HG03354 (cell line): ENCODE measurements at regions not wholly inside any gene's neighbourhood (a gene's known extent, or its start where the extent isn't known, plus 50 kb on each side); places are given as distances from the start of the nearest gene placed in this dataset.

ENCODE experiments used
- ATAC-seq: cut with Tn5 transposase; IDR thresholded peaks from one replicate; pipeline ENCODE4 v1.9.1; 2021; ENCODE audit warnings: mild to moderate bottlenecking; ENCODE audit not compliant: unreplicated experiment, poor library complexity, severe bottlenecking

- no peak for ATAC-seq
Observed at GRCh38 chr3:13161021-13161759, 88.0 kb upstream of the IQSEC1 start.

GRCh38 chr3:13160619-13161018 lies 87.4 kb upstream of the IQSEC1 start:
- no peak for ATAC-seq

- no peak for ATAC-seq
Observed at GRCh38 chr3:13159890-13160289, 86.7 kb upstream of the IQSEC1 start.

GRCh38 chr3:13158871-13159270 lies 85.6 kb upstream of the IQSEC1 start:
- ATAC-seq: no peak

GRCh38 chr3:13158408-13158807 lies 85.2 kb upstream of the IQSEC1 start:
- no peak for ATAC-seq

- ATAC-seq: no peak
Observed at GRCh38 chr3:13157986-13158385, 84.8 kb upstream of the IQSEC1 start.

- no peak for ATAC-seq
Observed at GRCh38 chr3:13152826-13153710, 79.8 kb upstream of the IQSEC1 start.

GRCh38 chr3:13150624-13151023 lies 77.4 kb upstream of the IQSEC1 start:
- no peak for ATAC-seq

- no peak for ATAC-seq
Observed at GRCh38 chr3:13149330-13150108, 76.3 kb upstream of the IQSEC1 start.

- no peak for ATAC-seq
Observed at GRCh38 chr3:13148561-13149329, 75.5 kb upstream of the IQSEC1 start.

- no peak for ATAC-seq
Observed at GRCh38 chr3:13148126-13148525, 74.9 kb upstream of the IQSEC1 start.

GRCh38 chr3:13147344-13147743 lies 74.1 kb upstream of the IQSEC1 start:
- no peak for ATAC-seq

GRCh38 chr3:13146643-13147143 lies 73.5 kb upstream of the IQSEC1 start:
- no peak for ATAC-seq

- ATAC-seq: no peak
Observed at GRCh38 chr3:13145826-13146642, 72.8 kb upstream of the IQSEC1 start.

GRCh38 chr3:13145131-13145825 lies 72.0 kb upstream of the IQSEC1 start:
- ATAC-seq: no peak

- ATAC-seq: no peak
Observed at GRCh38 chr3:13144163-13145023, 71.2 kb upstream of the IQSEC1 start.

GRCh38 chr3:13143381-13144004 lies 70.3 kb upstream of the IQSEC1 start:
- ATAC-seq: no peak
